Endothelial cell of umbilical vein (primary cell): ENCODE measurements at regions not wholly inside any gene's neighbourhood (a gene's known extent, or its start where the extent isn't known, plus 50 kb on each side); places are given as distances from the start of the nearest gene placed in this dataset.

Experiments
- BruUV-seq: library from RNA; stranded (reverse); fragments of 400-500 nt; replicated peaks from 2 replicates; lab custom pipeline; 2021; lab: Mats Ljungman, UMichigan
- CTCF ChIA-PET: fragments of 300-600, 350-600 bp; sonication (Branson Sonifier 250); formaldehyde crosslinking; loops from one replicate; lab custom pipeline; 2021; ENCODE audit warnings: antibody characterized with exemption, inconsistent platforms; lab: Charles Lee
- POLR2A ChIA-PET: fragments of 300-600, 350-600 bp; sonication (Branson Sonifier 250); formaldehyde crosslinking; loops from one replicate; lab custom pipeline; 2021; ENCODE audit warnings: antibody characterized with exemption, inconsistent platforms; lab: Charles Lee
- DNase-seq: peaks from one replicate; pipeline ENCODE4 v3.0.0-alpha.2; 2011; ENCODE audit warnings: low read depth, low spot score
- FAIRE-seq: peaks from 2 replicates; lab custom pipeline; 2011; peaks lifted over from hg19 to GRCh38; lab: Jason Lieb, UNC
- H2AFZ ChIP-seq: 2 replicates; pipeline ENCODE4 v1.6.0; 2012; ENCODE audit warnings: low read depth, low read length, control low read depth, inconsistent platforms
- H3K27ac ChIP-seq: 2 replicates; pipeline ENCODE4 v1.5.1; 2011; ENCODE audit warnings: low read depth, mild to moderate bottlenecking, control low read depth, low read length, moderate library complexity; ENCODE audit not compliant: insufficient read depth
- H3K27me3 ChIP-seq, 2 experiments: 2 replicates each; pipeline versions ENCODE4 v1.6.0 to v1.6.1; 2011; ENCODE audit warnings: low read length in 2 of 2, mixed read lengths in 1 of 2; ENCODE audit not compliant: control insufficient read depth in 2 of 2, insufficient read depth in 2 of 2
- H3K36me3 ChIP-seq, 2 experiments: 2 replicates in 1 of 2; 3 replicates in 1 of 2; pipeline ENCODE4 v1.5.1; 2011; ENCODE audit warnings: low read length in 2 of 2, mild to moderate bottlenecking in 1 of 2, moderate library complexity in 1 of 2; ENCODE audit not compliant: control insufficient read depth in 2 of 2, insufficient read depth in 2 of 2; ENCODE audit errors: extremely low read depth in 1 of 2
- H3K4me1 ChIP-seq: 3 replicates; pipeline ENCODE4 v1.5.1; 2011; ENCODE audit warnings: mild to moderate bottlenecking, low read length; ENCODE audit not compliant: control insufficient read depth, insufficient read depth; ENCODE audit errors: extremely low read depth
- H3K4me2 ChIP-seq: 2 replicates; pipeline ENCODE4 v1.6.1; 2011; ENCODE audit warnings: low read length, control low read depth, mixed read lengths; ENCODE audit not compliant: insufficient read depth
- H3K4me3 ChIP-seq, 3 experiments: fragments of 200-600 bp in 1 of 3; sonication (generic), shearing (Covaris generic) in 1 of 3; replicated peaks in 1 of 3; 2 replicates each; pipeline ENCODE4 v1.5.1; 2011 to 2016; ENCODE audit warnings: control low read depth in 3 of 3, low read length in 3 of 3, mild to moderate bottlenecking in 2 of 3, inconsistent platforms in 1 of 3, low read depth in 1 of 3, moderate library complexity in 1 of 3; ENCODE audit not compliant: insufficient read depth in 1 of 3
- H3K79me2 ChIP-seq: 2 replicates; pipeline ENCODE4 v1.6.0; 2012; ENCODE audit warnings: low read length, inconsistent platforms; ENCODE audit not compliant: control insufficient read depth, insufficient read depth
- H3K9ac ChIP-seq: replicated peaks from 2 replicates; pipeline ENCODE3; 2011; ENCODE audit warnings: low read length, control low read depth; ENCODE audit not compliant: insufficient read depth; ENCODE audit errors: extremely low read depth
- H3K9me1 ChIP-seq: replicated peaks from 3 replicates; pipeline ENCODE4 v1.6.0; 2011; ENCODE audit warnings: mild to moderate bottlenecking, low read length; ENCODE audit not compliant: control insufficient read depth, insufficient read depth; ENCODE audit errors: extremely low read depth
- H3K9me3 ChIP-seq: replicated peaks from 2 replicates; pipeline ENCODE4 v1.5.1; 2012; ENCODE audit warnings: low read length, inconsistent platforms; ENCODE audit not compliant: control insufficient read depth, insufficient read depth
- H4K20me1 ChIP-seq: replicated peaks from 2 replicates; pipeline ENCODE3; 2011; ENCODE audit warnings: mild to moderate bottlenecking, low read length; ENCODE audit not compliant: control insufficient read depth, insufficient read depth; ENCODE audit errors: extremely low read depth
- CTCF ChIP-seq, 2 donors: IDR thresholded peaks; 1 replicate in 1 of 2; 2 replicates in 1 of 2; pipeline ENCODE4 v1.5.1; 2011; ENCODE audit warnings: low read length in 2 of 2, mild to moderate bottlenecking in 2 of 2, moderate library complexity in 2 of 2, control low read depth in 1 of 2, inconsistent platforms in 1 of 2, low read depth in 1 of 2; ENCODE audit not compliant: insufficient read depth in 1 of 2; ENCODE audit errors: extremely low read depth in 1 of 2
- EZH2 ChIP-seq: IDR thresholded peaks from 2 replicates; pipeline ENCODE4 v1.6.1; 2012; ENCODE audit warnings: borderline replicate concordance, low read depth, mild to moderate bottlenecking, moderate library complexity, low read length, inconsistent platforms; ENCODE audit not compliant: severe bottlenecking
- FOS ChIP-seq: IDR thresholded peaks from 2 replicates; pipeline ENCODE4 v1.6.1; 2011; ENCODE audit warnings: mild to moderate bottlenecking, low read length, moderate library complexity, borderline replicate concordance; ENCODE audit not compliant: insufficient read depth
- GATA2 ChIP-seq: IDR thresholded peaks from 2 replicates; pipeline ENCODE4 v1.7.0; 2011; ENCODE audit warnings: low read depth, mild to moderate bottlenecking, moderate library complexity, mixed read lengths, low read length; ENCODE audit not compliant: insufficient read length, insufficient read depth
- JUN ChIP-seq: IDR thresholded peaks from 2 replicates; pipeline ENCODE4 v1.6.1; 2011; ENCODE audit warnings: borderline replicate concordance, low read depth; ENCODE audit not compliant: insufficient read length, insufficient read depth
- MAX ChIP-seq: IDR thresholded peaks from 2 replicates; pipeline ENCODE4 v1.6.1; 2011; ENCODE audit not compliant: insufficient read depth, insufficient read length
- MYC ChIP-seq: IDR thresholded peaks from one replicate; pipeline ENCODE4 v1.6.1; 2011; ENCODE audit warnings: mild to moderate bottlenecking, low read depth, low read length
- POLR2A ChIP-seq: IDR thresholded peaks from 2 replicates; pipeline ENCODE4 v1.6.1; 2012; ENCODE audit warnings: low read depth, mild to moderate bottlenecking, control low read depth, low read length
- POLR2AphosphoS5 ChIP-seq: IDR thresholded peaks from 2 replicates; pipeline ENCODE4 v1.6.1; 2012; ENCODE audit warnings: low read depth, mild to moderate bottlenecking, control low read depth, low read length, moderate library complexity; ENCODE audit not compliant: insufficient read depth
- dilution Hi-C: fragments of 300-500 bp; cut with MboI; formaldehyde crosslinking; loops from one replicate; pipeline ENCODE4 v1.15.0; 2019; ENCODE audit warnings: low sequenced_read_pairs; ENCODE audit not compliant: extremely low pct_ligation_motif_present
- intact Hi-C: fragments of 100-400 bp; cut with micrococcal nuclease; formaldehyde crosslinking; loops from one replicate; pipeline ENCODE4 v1.10.0; 2022

DNA sequence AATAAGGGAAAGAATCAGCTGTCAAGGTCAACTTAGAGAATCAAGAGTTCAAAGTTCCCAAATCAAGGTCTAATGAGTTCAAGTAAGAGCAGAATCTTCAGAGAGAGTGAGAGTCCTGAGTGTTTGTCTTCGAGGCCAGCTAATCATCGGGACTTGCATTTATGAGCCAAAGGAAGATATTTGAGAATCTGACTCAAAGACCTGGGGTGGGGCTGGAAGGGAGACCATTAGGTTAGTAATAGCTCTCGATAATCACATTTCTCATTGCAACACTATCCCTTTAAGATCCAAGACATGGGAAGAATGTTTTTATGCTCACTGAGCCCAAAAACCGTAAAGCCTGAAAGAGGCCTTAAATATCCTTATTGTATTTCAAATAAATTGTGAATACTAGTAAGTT is 72.0 kb upstream of the FSHR start:
- no peak overlapping the region for H3K4me2 ChIP-seq
- no peak overlapping the region for H2AFZ ChIP-seq
- no peaks in the 10 kb centered on the region for H3K36me3 ChIP-seq
- no peaks in the 10 kb centered on the region for H3K9me3 ChIP-seq
- ChIA-PET CTCF (no interaction called here), POLR2A (no interaction called here)
- H3K4me3 ChIP-seq, result no peak overlapping the region
- no peaks in the 10 kb centered on the region for H3K27me3 ChIP-seq
- DNase-seq (no peak), FAIRE-seq (no peak)
- H3K4me1 ChIP-seq, result no peaks in the 10 kb centered on the region
- no TSS peak for BruUV-seq
- dilution Hi-C loops, result no loop called here
- TF ChIP-seq GATA2 (no peak), CTCF (IDR thresholded peaks at IDR 0.05; ENCODE audit: extremely low read depth in 1 of 2, insufficient read depth in 1 of 2, low read depth in 1 of 2, low read length in 2 of 2) (no peak), POLR2A (no peak)
- no peak overlapping the region for H3K9ac ChIP-seq
- no peaks in the 10 kb centered on the region for H3K9me1 ChIP-seq
- H4K20me1 ChIP-seq, result no peaks in the 10 kb centered on the region
- intact Hi-C loops, result no loop called here
- H3K27ac ChIP-seq, result no peak overlapping the region
- H3K79me2 ChIP-seq, result no peaks in the 10 kb centered on the region

GRCh38 chr2:49225126-49225525 is 70.8 kb upstream of the FSHR start:
- CTCF ChIA-PET, result no interaction called here
- no TSS peak for BruUV-seq
- no peak overlapping the region for H3K27ac ChIP-seq

More at GRCh38 chr2:49225126-49225525, 70.8 kb upstream of the FSHR start:
- intact Hi-C loops (no loop called here), dilution Hi-C loops (no loop called here)
- Histone ChIP-seq H3K9me3 (no peaks in the 10 kb centered on the region), H3K4me1 (no peaks in the 10 kb centered on the region), H3K4me3 (no peak overlapping the region), H3K36me3 (no peaks in the 10 kb centered on the region), H3K79me2 (no peaks in the 10 kb centered on the region), H3K27me3 (no peaks in the 10 kb centered on the region), H3K9ac (no peak overlapping the region), H3K9me1 (no peaks in the 10 kb centered on the region), H4K20me1 (no peaks in the 10 kb centered on the region), H3K4me2 (no peak overlapping the region), H2AFZ (no peak overlapping the region)
- DNase-seq, result no peak
- TF ChIP-seq POLR2AphosphoS5 (no peak), EZH2 (no peak), JUN (no peak), FOS (no peak), POLR2A (no peak), CTCF (IDR thresholded peaks at IDR 0.05; ENCODE audit: extremely low read depth in 1 of 2, insufficient read depth in 1 of 2, low read depth in 1 of 2, low read length in 2 of 2) (no peak), GATA2 (no peak), MYC (no peak), MAX (no peak)
- FAIRE-seq, result no peak
- POLR2A ChIA-PET, result no interaction called here
